MM.1S (cell line): ENCODE measurements at regions not wholly inside any gene's neighbourhood (a gene's known extent, or its start where the extent isn't known, plus 50 kb on each side); places are given as distances from the start of the nearest gene placed in this dataset.

Source experiments
- DNase-seq: peaks from one replicate; pipeline ENCODE4 v3.0.0-alpha.2; 2015
- H2AFZ ChIP-seq: fragments of 300-600 bp; sonication (generic); 2 replicates; pipeline ENCODE4 v1.6.0; 2016; ENCODE audit warnings: antibody characterized with exemption, low read length
- H3F3A ChIP-seq: fragments of 300-600 bp; sonication (generic); 2 replicates; pipeline ENCODE4 v1.6.1; 2016; ENCODE audit warnings: mild to moderate bottlenecking, antibody characterized with exemption, low read length, moderate library complexity, mixed read lengths; ENCODE audit not compliant: insufficient read depth
- H3K27ac ChIP-seq: fragments of 300-600 bp; sonication (generic); 2 replicates; pipeline ENCODE4 v1.5.1; 2016; ENCODE audit warnings: mild to moderate bottlenecking, low read length
- H3K27me3 ChIP-seq: fragments of 300-600 bp; sonication (generic); replicated peaks from 2 replicates; pipeline ENCODE4 v1.6.0; 2016; ENCODE audit warnings: low read length; ENCODE audit not compliant: insufficient read depth
- H3K36me3 ChIP-seq: fragments of 300-600 bp; sonication (generic); replicated peaks from 2 replicates; pipeline ENCODE4 v1.6.1; 2016; ENCODE audit warnings: mild to moderate bottlenecking, low read length, mixed read lengths; ENCODE audit not compliant: insufficient read depth
- H3K4me1 ChIP-seq: fragments of 300-600 bp; sonication (generic); 2 replicates; pipeline ENCODE4 v1.6.1; 2016; ENCODE audit warnings: low read length, mixed read lengths
- H3K4me2 ChIP-seq: fragments of 300-600 bp; sonication (generic); 2 replicates; pipeline ENCODE4 v1.6.0; 2016; ENCODE audit warnings: low read depth, low read length
- H3K4me3 ChIP-seq: fragments of 300-600 bp; sonication (generic); 2 replicates; pipeline ENCODE4 v1.5.1; 2016; ENCODE audit warnings: low read length, mixed read lengths
- H3K79me2 ChIP-seq: fragments of 300-600 bp; sonication (generic); 2 replicates; pipeline ENCODE4 v1.6.1; 2016; ENCODE audit warnings: mixed run types, low read length, mixed read lengths
- H3K9ac ChIP-seq: fragments of 300-600 bp; sonication (generic); 2 replicates; pipeline ENCODE4 v1.6.1; 2016; ENCODE audit warnings: low read length, mixed read lengths
- H3K9me2 ChIP-seq: fragments of 300-600 bp; sonication (generic); replicated peaks from 2 replicates; pipeline ENCODE4 v1.6.1; 2016; ENCODE audit warnings: mild to moderate bottlenecking, low read length, mixed read lengths; ENCODE audit not compliant: insufficient read depth
- H3K9me3 ChIP-seq: fragments of 300-600 bp; sonication (generic); replicated peaks from 2 replicates; pipeline ENCODE4 v1.6.1; 2016; ENCODE audit warnings: mild to moderate bottlenecking, low read length, mixed read lengths; ENCODE audit not compliant: insufficient read depth
- H4K20me1 ChIP-seq: fragments of 300-600 bp; sonication (generic); 2 replicates; pipeline ENCODE4 v1.6.1; 2016; ENCODE audit warnings: mild to moderate bottlenecking, low read length, moderate library complexity, mixed read lengths; ENCODE audit not compliant: insufficient read depth
- EZH2 ChIP-seq: fragments of 300-600 bp; sonication (generic); optimal IDR thresholded peaks from 2 replicates; pipeline ENCODE3; 2017; ENCODE audit warnings: low read depth, mild to moderate bottlenecking, antibody characterized with exemption, low read length, mixed read lengths
- EZH2phosphoT487 ChIP-seq: fragments of 300-600 bp; sonication (generic); IDR thresholded peaks from 2 replicates; pipeline ENCODE4 v1.6.1; 2018; ENCODE audit warnings: antibody characterized with exemption, low read length
- TF ChIP-seq, protein P1 (sequence below): fragments of 300-600 bp; sonication (generic); IDR thresholded peaks from 2 replicates; pipeline ENCODE4 v1.5.1; 2016; ENCODE audit warnings: antibody characterized with exemption, low read length, mixed read lengths

DNA sequence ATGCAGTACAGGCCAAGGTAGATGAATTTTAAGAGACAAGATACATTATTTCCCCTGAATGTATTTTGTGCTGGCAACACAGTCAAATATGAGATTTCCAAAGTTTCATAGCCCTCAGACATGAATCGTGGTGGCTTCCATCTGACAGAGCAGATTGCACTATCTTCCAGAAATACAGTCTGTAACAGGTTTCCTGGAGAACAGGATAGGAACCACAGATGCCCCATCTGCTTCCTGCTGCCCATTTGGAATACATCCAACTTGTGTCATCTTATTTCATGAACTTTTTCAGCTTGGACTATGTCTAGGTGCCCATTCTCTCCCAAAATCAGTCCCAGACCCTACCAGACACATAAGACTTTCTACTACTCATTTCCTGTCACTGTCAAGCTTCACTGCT, 426.0 kb downstream of the KIF16B start:
- no peak for TF ChIP-seq EZH2
- TF ChIP-seq EZH2phosphoT487, result no peak
- TF ChIP-seq, protein P1, sequence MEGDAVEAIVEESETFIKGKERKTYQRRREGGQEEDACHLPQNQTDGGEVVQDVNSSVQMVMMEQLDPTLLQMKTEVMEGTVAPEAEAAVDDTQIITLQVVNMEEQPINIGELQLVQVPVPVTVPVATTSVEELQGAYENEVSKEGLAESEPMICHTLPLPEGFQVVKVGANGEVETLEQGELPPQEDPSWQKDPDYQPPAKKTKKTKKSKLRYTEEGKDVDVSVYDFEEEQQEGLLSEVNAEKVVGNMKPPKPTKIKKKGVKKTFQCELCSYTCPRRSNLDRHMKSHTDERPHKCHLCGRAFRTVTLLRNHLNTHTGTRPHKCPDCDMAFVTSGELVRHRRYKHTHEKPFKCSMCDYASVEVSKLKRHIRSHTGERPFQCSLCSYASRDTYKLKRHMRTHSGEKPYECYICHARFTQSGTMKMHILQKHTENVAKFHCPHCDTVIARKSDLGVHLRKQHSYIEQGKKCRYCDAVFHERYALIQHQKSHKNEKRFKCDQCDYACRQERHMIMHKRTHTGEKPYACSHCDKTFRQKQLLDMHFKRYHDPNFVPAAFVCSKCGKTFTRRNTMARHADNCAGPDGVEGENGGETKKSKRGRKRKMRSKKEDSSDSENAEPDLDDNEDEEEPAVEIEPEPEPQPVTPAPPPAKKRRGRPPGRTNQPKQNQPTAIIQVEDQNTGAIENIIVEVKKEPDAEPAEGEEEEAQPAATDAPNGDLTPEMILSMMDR, result no peak
- DNase-seq, result no peak

DNA sequence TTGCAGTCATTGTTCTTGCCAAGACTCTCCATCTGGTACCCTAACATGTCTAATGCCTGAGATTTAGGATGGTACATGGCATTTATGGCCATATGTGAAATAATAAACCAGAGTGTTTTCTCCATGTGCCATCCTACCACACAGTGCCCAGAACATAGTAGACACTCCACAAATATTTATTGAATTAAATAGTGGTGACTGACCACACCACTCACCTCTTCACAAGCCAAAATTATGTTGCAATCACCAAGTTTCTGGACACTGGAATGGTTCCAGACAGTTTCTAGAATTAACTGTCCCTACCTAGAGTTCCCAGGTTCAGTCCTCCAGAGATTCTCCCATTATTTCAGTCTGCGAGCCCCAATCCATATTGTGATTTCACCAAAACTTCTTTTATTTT, 427.3 kb downstream of the KIF16B start:
- Histone ChIP-seq H3K9me3 (no peaks in the 10 kb centered on the region), H3K27me3 (no peaks in the 10 kb centered on the region), H2AFZ (no peak overlapping the region), H3K9ac (no peak overlapping the region), H4K20me1 (no peaks in the 10 kb centered on the region), H3K27ac (no peak overlapping the region), H3K36me3 (no peaks in the 10 kb centered on the region), H3K4me2 (no peak overlapping the region), H3K4me1 (no peaks in the 10 kb centered on the region), H3K79me2 (no peaks in the 10 kb centered on the region), H3K4me3 (no peak overlapping the region), H3K9me2 (no peaks in the 10 kb centered on the region), H3F3A (no peaks in the 10 kb centered on the region)
- no peak for DNase-seq
- no peak for TF ChIP-seq EZH2
- TF ChIP-seq, protein P1, result no peak

More for the DNA sequence above, 426.0 kb downstream of the KIF16B start:
- H2AFZ ChIP-seq, result no peak overlapping the region
- no peaks in the 10 kb centered on the region for H3K9me2 ChIP-seq
- no peak overlapping the region for H3K27ac ChIP-seq
- H3F3A ChIP-seq, result no peaks in the 10 kb centered on the region
- no peaks in the 10 kb centered on the region for H3K79me2 ChIP-seq
- no peak overlapping the region for H3K9ac ChIP-seq
- H3K36me3 ChIP-seq, result no peaks in the 10 kb centered on the region
- no peak overlapping the region for H3K4me2 ChIP-seq
- no peaks in the 10 kb centered on the region for H3K27me3 ChIP-seq
- H4K20me1 ChIP-seq, result no peaks in the 10 kb centered on the region
- no peaks in the 10 kb centered on the region for H3K4me1 ChIP-seq
- H3K9me3 ChIP-seq, result no peaks in the 10 kb centered on the region
- no peak overlapping the region for H3K4me3 ChIP-seq

DNA sequence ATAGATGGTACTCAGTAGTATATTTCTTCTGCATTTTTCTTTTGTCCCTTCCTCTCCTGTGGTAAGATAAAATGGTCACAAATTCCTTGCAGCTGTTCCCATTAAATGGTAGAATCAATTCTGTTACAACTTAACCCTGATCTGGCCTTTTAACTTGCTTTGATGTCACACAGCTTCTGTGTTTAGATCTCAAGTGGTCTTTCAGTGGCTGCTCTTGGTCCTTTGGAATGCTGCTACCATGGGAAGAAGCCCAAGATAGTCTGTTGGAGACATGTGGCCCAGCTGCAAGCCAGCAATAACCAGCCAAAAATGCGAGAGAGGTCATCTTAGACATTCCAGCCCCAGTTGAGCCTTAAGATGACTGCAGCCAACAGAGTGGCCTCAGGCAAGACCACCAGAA, 429.7 kb downstream of the KIF16B start:
- no peak for DNase-seq
- no peaks in the 10 kb centered on the region for H3K79me2 ChIP-seq
- H3K9me3 ChIP-seq, result no peaks in the 10 kb centered on the region
- no peak overlapping the region for H2AFZ ChIP-seq
- no peaks in the 10 kb centered on the region for H3K4me1 ChIP-seq
- H3K36me3 ChIP-seq, result no peaks in the 10 kb centered on the region
- no peak overlapping the region for H3K9ac ChIP-seq
- no peaks in the 10 kb centered on the region for H3K9me2 ChIP-seq
- no peak overlapping the region for H3K27ac ChIP-seq
- H4K20me1 ChIP-seq, result no peaks in the 10 kb centered on the region
- H3K27me3 ChIP-seq, result no peaks in the 10 kb centered on the region
- TF ChIP-seq EZH2, result no peak
- TF ChIP-seq, protein P1, result no peak
- TF ChIP-seq EZH2phosphoT487, result no peak
- no peaks in the 10 kb centered on the region for H3F3A ChIP-seq
- H3K4me2 ChIP-seq, result no peak overlapping the region
- H3K4me3 ChIP-seq, result no peak overlapping the region

DNA sequence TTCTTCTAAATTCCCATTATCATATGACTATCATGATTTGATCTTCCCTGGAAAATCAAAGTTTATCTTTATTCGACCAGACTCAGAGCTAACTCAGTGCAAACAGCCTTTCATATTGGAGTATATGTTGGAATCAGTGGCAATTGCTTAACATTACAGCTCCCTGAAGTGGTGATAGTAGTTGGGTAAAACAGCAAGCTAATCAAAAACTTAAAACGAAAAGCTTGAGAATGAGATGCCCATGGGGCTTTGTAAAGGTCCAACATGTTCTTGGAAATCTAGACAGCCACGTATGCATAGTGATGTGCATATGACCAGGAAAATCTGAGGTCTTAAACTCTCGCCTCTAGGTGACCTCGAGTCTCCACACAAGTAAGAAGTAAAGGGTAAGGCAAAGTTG, 437.6 kb downstream of the KIF16B start:
- Histone ChIP-seq H3K4me2 (no peak overlapping the region), H2AFZ (no peak overlapping the region), H3F3A (no peaks in the 10 kb centered on the region), H3K79me2 (no peaks in the 10 kb centered on the region), H3K4me3 (no peak overlapping the region), H3K9me2 (no peaks in the 10 kb centered on the region), H3K9ac (no peak overlapping the region), H3K27me3 (no peaks in the 10 kb centered on the region), H3K36me3 (no peaks in the 10 kb centered on the region), H3K4me1 (no peaks in the 10 kb centered on the region), H4K20me1 (no peaks in the 10 kb centered on the region), H3K9me3 (no peaks in the 10 kb centered on the region), H3K27ac (no peak overlapping the region)
- no peak for DNase-seq
- TF ChIP-seq EZH2phosphoT487, result no peak
- TF ChIP-seq, protein P1, result no peak
- no peak for TF ChIP-seq EZH2
